SK-N-SH (cell line): ENCODE measurements at regions not wholly inside any gene's neighbourhood (a gene's known extent, or its start where the extent isn't known, plus 50 kb on each side); places are given as distances from the start of the nearest gene placed in this dataset.

Experiments
- CTCF ChIA-PET: fragments of 300-600, 350-600 bp; formaldehyde crosslinking; extraction: SDS; loops from one replicate; lab custom pipeline; 2021; lab: Yijun Ruan, JAX
- POLR2A ChIA-PET: fragments of 350-600 bp; sonication (Branson Sonifier 250); formaldehyde crosslinking; extraction: SDS; loops from one replicate; lab custom pipeline; 2020; ENCODE audit warnings: antibody characterized with exemption, inconsistent platforms; lab: Yijun Ruan, JAX
- DNase-seq: peaks from one replicate; pipeline ENCODE4 v3.0.0; 2012
- H2AFZ ChIP-seq: fragments of 200-600 bp; sonication (generic); 2 replicates; pipeline ENCODE4 v1.8.1; 2016; ENCODE audit warnings: antibody characterized with exemption, mild to moderate bottlenecking, low read depth
- H3F3A ChIP-seq: fragments of 200-600 bp; sonication (generic); replicated peaks from 2 replicates; pipeline ENCODE3; 2016; ENCODE audit warnings: antibody characterized with exemption, mild to moderate bottlenecking; ENCODE audit not compliant: insufficient read depth
- H3K27ac ChIP-seq, 2 experiments: fragments of 200-500 bp in 1 of 2; fragments of 200-600 bp in 1 of 2; sonication (Bioruptor generic) in 1 of 2; sonication (generic), shearing (Covaris generic) in 1 of 2; 2 replicates each; pipeline versions ENCODE4 v1.5.1 to v1.6.1; 2014 to 2016; ENCODE audit warnings: low read depth in 2 of 2, inconsistent platforms in 1 of 2, low read length in 1 of 2, mild to moderate bottlenecking in 1 of 2, mixed read lengths in 1 of 2
- H3K27me3 ChIP-seq: fragments of 200-600 bp; sonication (generic), shearing (Covaris generic); 2 replicates; pipeline ENCODE4 v1.6.1; 2016; ENCODE audit warnings: mixed run types; ENCODE audit not compliant: insufficient read depth
- H3K36me3 ChIP-seq, 2 experiments: fragments of 200-500 bp in 1 of 2; fragments of 200-600 bp in 1 of 2; sonication (Bioruptor generic) in 1 of 2; sonication (generic) in 1 of 2; replicated peaks in 1 of 2; 2 replicates each; pipeline versions ENCODE3 to v1.5.1; 2014 to 2016; ENCODE audit warnings: low read length in 1 of 2, mild to moderate bottlenecking in 1 of 2; ENCODE audit not compliant: insufficient read depth in 2 of 2, control insufficient read depth in 1 of 2
- H3K4me1 ChIP-seq, 2 experiments: fragments of 200-500 bp in 1 of 2; fragments of 200-600 bp in 1 of 2; sonication (Bioruptor generic) in 1 of 2; sonication (generic), shearing (Covaris generic) in 1 of 2; 2 replicates each; pipeline versions ENCODE4 v1.5.1 to v1.6.1; 2014 to 2016; ENCODE audit warnings: low read depth in 1 of 2, low read length in 1 of 2, mixed run types in 1 of 2; ENCODE audit not compliant: insufficient read depth in 2 of 2, control insufficient read depth in 1 of 2
- H3K4me2 ChIP-seq: fragments of 200-600 bp; sonication (generic), shearing (Covaris generic); 2 replicates; pipeline ENCODE4 v1.6.1; 2017; ENCODE audit warnings: mixed run types
- H3K4me3 ChIP-seq, 2 experiments: fragments of 200-500 bp in 1 of 2; fragments of 200-600 bp in 1 of 2; sonication (Bioruptor generic) in 1 of 2; sonication (generic), shearing (Covaris generic) in 1 of 2; 2 replicates each; pipeline versions ENCODE4 v1.5.1 to v1.8.1; 2014 to 2016; ENCODE audit warnings: low read depth in 2 of 2, inconsistent platforms in 1 of 2, low read length in 1 of 2, mild to moderate bottlenecking in 1 of 2, mixed read lengths in 1 of 2, moderate library complexity in 1 of 2
- H3K79me2 ChIP-seq: fragments of 200-600 bp; sonication (generic); 2 replicates; pipeline ENCODE4 v1.8.1; 2017; ENCODE audit warnings: mild to moderate bottlenecking; ENCODE audit not compliant: insufficient read depth
- H3K9ac ChIP-seq: fragments of 200-600 bp; sonication (generic); 2 replicates; pipeline ENCODE4 v1.6.1; 2017; ENCODE audit warnings: mixed run types
- H3K9me2 ChIP-seq: fragments of 200-600 bp; sonication (generic); 2 replicates; pipeline ENCODE4 v1.6.1; 2017; ENCODE audit warnings: mixed run types
- H3K9me3 ChIP-seq: fragments of 200-600 bp; sonication (generic); 2 replicates; pipeline ENCODE4 v1.6.1; 2017; ENCODE audit warnings: mixed run types, mild to moderate bottlenecking, moderate library complexity
- H4K20me1 ChIP-seq: fragments of 200-600 bp; sonication (generic); 2 replicates; pipeline ENCODE4 v1.6.1; 2017; ENCODE audit warnings: mild to moderate bottlenecking, mixed run types; ENCODE audit not compliant: insufficient read depth
- FOSL2 ChIP-seq: IDR thresholded peaks from 2 replicates; pipeline ENCODE4 v1.4.0; 2012; ENCODE audit warnings: low read depth, mild to moderate bottlenecking, moderate library complexity, borderline replicate concordance
- FOXJ3 ChIP-seq: sonication (generic); formaldehyde crosslinking; IDR thresholded peaks from 2 replicates; pipeline ENCODE4 v1.5.1; 2020; ENCODE audit warnings: mild to moderate bottlenecking, missing genetic modification reagents
- NFIC ChIP-seq: IDR thresholded peaks from 2 replicates; pipeline ENCODE4 v1.4.0; 2012; ENCODE audit warnings: borderline replicate concordance
- RAD21 ChIP-seq: IDR thresholded peaks from 2 replicates; pipeline ENCODE4 v1.6.1; 2012; ENCODE audit warnings: mild to moderate bottlenecking, low read length
- SMC3 ChIP-seq: IDR thresholded peaks from 2 replicates; pipeline ENCODE4 v1.6.1; 2012; ENCODE audit warnings: low read depth, low read length, improper control_type of control experiment
- YY1 ChIP-seq: IDR thresholded peaks from 2 replicates; pipeline ENCODE4 v1.4.0; 2012; ENCODE audit warnings: low read depth, mild to moderate bottlenecking
- WGBS: methylation state at CpG from one replicate; pipeline ENCODE4 v1.1.6; 2017; ENCODE audit warnings: low lambda C conversion rate; 5-methylcytosine and 5-hydroxymethylcytosine counted together
- TF ChIP-seq, protein P1 (sequence below): IDR thresholded peaks from 2 replicates; pipeline ENCODE4; 2012
- TF ChIP-seq, protein P2 (sequence below): IDR thresholded peaks from 2 replicates; pipeline ENCODE4 v1.4.0; 2012; ENCODE audit warnings: low read depth, borderline replicate concordance
- TF ChIP-seq, protein P3 (sequence below): IDR thresholded peaks from 2 replicates; pipeline ENCODE4 v1.4.0; 2012; ENCODE audit warnings: low read depth

DNA sequence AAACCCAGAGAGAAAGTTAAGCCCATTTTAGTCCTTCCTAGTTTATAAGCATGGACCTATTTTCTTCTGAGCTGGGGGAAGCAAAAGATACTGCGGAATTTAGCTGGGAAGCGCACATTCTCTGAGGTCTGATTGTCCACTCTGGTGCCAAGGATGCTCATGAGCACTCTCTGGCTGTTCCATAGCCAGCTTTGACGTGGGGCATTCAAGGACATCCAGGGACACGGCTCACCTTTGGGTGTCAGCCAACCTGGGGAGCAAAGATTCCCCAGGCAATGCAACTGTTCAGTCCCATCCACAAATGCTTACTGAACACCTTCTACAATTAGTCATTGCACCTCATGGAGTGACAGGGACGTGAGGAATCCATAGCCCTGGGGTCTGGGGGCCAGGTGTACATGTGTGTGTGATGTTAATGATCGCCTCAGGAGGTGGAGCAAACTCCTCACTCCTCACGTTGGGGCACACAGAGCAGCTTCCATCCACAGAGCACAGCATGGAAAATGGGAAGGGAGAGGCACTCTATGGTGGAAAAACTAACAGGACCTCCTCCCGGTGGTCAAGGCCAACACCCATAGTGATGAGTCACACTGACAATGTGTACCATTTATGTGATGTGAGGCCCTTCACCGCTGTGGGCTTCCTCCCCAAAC is 67.5 kb upstream of the IGFBP3 start:
- Histone ChIP-seq H3K27me3 (no peaks in the 10 kb centered on the region), H3K4me2 (no peak overlapping the region), H3F3A (no peaks in the 10 kb centered on the region), H3K9ac (no peak overlapping the region), H3K9me2 (no peaks in the 10 kb centered on the region), H3K9me3 (no peaks in the 10 kb centered on the region), H3K4me3 (no peak overlapping the region), H3K36me3 (no peaks in the 10 kb centered on the region), H2AFZ (no peak overlapping the region), H4K20me1 (no peaks in the 10 kb centered on the region), H3K4me1 (peaks cover 0 to 7% of the 10 kb centered on the region in 2 experiments; a peak in 2 of 4 replicates), H3K27ac (no peak overlapping the region), H3K79me2 (no peaks in the 10 kb centered on the region)
- TF ChIP-seq RAD21 = no peak
- TF ChIP-seq NFIC = no peak
- TF ChIP-seq YY1 = no peak
- 72% methylated on average over 9 of the region's 9 CpGs for WGBS
- ChIA-PET POLR2A (no interaction called here), CTCF (interaction anchor here (1.3 kb wide), 1 partner anchor 66 kb away, joined by 5 read pairs; no protein-coding TSS in a partner anchor)
- DNase-seq = no peak

DNA sequence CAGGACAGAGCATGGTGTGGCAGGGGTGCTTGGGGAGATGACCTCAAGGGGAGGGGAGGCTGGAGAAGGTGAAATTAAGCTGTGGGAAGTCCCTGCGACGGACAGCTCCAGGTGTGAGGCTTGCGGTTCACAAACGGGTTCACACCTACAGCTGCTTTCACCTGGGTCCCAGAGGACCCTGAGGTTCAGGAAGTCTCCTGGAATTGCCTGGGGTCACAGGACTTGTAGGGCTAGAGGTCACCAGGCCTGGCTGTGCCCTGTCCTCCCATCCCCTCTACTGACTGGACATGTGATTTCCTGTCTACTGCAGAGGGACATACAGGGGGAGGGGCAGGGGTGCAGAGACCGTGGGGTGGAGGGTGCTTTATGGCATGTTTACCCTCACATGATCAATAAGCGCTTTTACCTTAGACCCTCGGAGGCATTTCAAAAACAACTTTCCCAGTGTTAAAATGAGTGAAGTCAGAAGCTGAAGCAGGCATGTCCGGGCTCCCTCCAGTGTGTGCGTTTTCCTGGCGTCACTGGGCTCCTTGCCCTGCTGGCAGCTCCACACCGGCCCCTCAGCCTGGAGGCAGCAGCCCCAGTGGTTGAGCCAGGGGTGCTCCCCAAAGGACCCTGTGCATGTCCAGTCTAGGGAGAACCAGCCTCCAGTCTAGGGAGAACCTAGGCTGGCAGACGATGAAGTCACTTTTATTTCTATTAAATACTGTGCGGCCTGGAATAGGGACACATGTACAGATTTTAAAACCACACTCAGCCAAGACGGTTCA is 66.6 kb upstream of the IGFBP3 start:
- 0 out of 2 replicates have a peak, but pooled peaks cover 2% of the 10 kb centered on the region for H3K9me3 ChIP-seq
- no peak overlapping the region for H2AFZ ChIP-seq
- H3K27ac ChIP-seq = no peak overlapping the region
- ChIA-PET CTCF (interaction anchor here (1.3 kb wide), 1 partner anchor 65 kb away, joined by 5 read pairs; no protein-coding TSS in a partner anchor), POLR2A (no interaction called here)
- no peaks in the 10 kb centered on the region for H4K20me1 ChIP-seq
- no peak overlapping the region for H3K4me3 ChIP-seq
- WGBS = 84% methylated on average over 14 of the region's 14 CpGs
- H3K9ac ChIP-seq = no peak overlapping the region
- no peaks in the 10 kb centered on the region for H3F3A ChIP-seq
- H3K9me2 ChIP-seq = no peaks in the 10 kb centered on the region
- H3K4me1 ChIP-seq = peaks cover 0 to 8% of the 10 kb centered on the region in 2 experiments; a peak in 2 of 4 replicates
- no peak for TF ChIP-seq FOSL2
- TF ChIP-seq, protein P1, sequence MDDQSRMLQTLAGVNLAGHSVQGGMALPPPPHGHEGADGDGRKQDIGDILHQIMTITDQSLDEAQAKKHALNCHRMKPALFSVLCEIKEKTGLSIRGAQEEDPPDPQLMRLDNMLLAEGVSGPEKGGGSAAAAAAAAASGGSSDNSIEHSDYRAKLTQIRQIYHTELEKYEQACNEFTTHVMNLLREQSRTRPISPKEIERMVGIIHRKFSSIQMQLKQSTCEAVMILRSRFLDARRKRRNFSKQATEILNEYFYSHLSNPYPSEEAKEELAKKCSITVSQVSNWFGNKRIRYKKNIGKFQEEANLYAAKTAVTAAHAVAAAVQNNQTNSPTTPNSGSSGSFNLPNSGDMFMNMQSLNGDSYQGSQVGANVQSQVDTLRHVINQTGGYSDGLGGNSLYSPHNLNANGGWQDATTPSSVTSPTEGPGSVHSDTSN = no peak
- TF ChIP-seq FOXJ3 = no peak
- TF ChIP-seq, protein P2, sequence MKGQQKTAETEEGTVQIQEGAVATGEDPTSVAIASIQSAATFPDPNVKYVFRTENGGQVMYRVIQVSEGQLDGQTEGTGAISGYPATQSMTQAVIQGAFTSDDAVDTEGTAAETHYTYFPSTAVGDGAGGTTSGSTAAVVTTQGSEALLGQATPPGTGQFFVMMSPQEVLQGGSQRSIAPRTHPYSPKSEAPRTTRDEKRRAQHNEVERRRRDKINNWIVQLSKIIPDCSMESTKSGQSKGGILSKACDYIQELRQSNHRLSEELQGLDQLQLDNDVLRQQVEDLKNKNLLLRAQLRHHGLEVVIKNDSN = no peak
- TF ChIP-seq SMC3 = no peak
- TF ChIP-seq, protein P3, sequence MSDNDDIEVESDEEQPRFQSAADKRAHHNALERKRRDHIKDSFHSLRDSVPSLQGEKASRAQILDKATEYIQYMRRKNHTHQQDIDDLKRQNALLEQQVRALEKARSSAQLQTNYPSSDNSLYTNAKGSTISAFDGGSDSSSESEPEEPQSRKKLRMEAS = no peak
- no peak for DNase-seq
- no peaks in the 10 kb centered on the region for H3K36me3 ChIP-seq
- no peaks in the 10 kb centered on the region for H3K27me3 ChIP-seq
- H3K79me2 ChIP-seq = no peaks in the 10 kb centered on the region
- H3K4me2 ChIP-seq = no peak overlapping the region
